HG03066 (cell line): ENCODE measurements at regions not wholly inside any gene's neighbourhood (a gene's known extent, or its start where the extent isn't known, plus 50 kb on each side); places are given as distances from the start of the nearest gene placed in this dataset.

ENCODE experiments used
- ATAC-seq: cut with Tn5 transposase; IDR thresholded peaks from one replicate; pipeline ENCODE4 v1.9.1; 2021; ENCODE audit warnings: low read depth; ENCODE audit not compliant: unreplicated experiment

GRCh38 chr2:128867936-128868636 lies 549.4 kb upstream of the HS6ST1 start:
- no peak for ATAC-seq

- ATAC-seq = no peak
Observed at GRCh38 chr2:128868686-128869551, 550.3 kb upstream of the HS6ST1 start.

GRCh38 chr2:128874608-128875007 lies 555.9 kb upstream of the HS6ST1 start:
- ATAC-seq = no peak

GRCh38 chr2:128876986-128877983 lies 558.6 kb upstream of the HS6ST1 start:
- no peak for ATAC-seq

- ATAC-seq = no peak
Observed at GRCh38 chr2:128879161-128879560, 560.5 kb upstream of the HS6ST1 start.

- ATAC-seq = no peak
Observed at GRCh38 chr2:128894896-128895295, 576.2 kb upstream of the HS6ST1 start.

- no peak for ATAC-seq
Observed at GRCh38 chr2:128901572-128902391, 583.1 kb upstream of the HS6ST1 start.

GRCh38 chr2:128903637-128904036 lies 585.0 kb upstream of the HS6ST1 start:
- no peak for ATAC-seq

GRCh38 chr2:128911276-128911675 lies 592.6 kb upstream of the HS6ST1 start:
- no peak for ATAC-seq

- no peak for ATAC-seq
Observed at GRCh38 chr2:128914320-128914719, 595.7 kb upstream of the HS6ST1 start.

GRCh38 chr2:128921751-128922150 lies 603.1 kb upstream of the HS6ST1 start:
- no peak for ATAC-seq

- no peak for ATAC-seq
Observed at GRCh38 chr2:128922154-128922553, 603.5 kb upstream of the HS6ST1 start.

- ATAC-seq = no peak
Observed at GRCh38 chr2:128925631-128926030, 607.0 kb upstream of the HS6ST1 start.

GRCh38 chr2:128930101-128930500 lies 611.4 kb upstream of the HS6ST1 start:
- ATAC-seq = no peak

GRCh38 chr2:128940378-128940777 lies 621.7 kb upstream of the HS6ST1 start:
- no peak for ATAC-seq

- ATAC-seq = no peak
Observed at GRCh38 chr2:128941751-128942150, 623.1 kb upstream of the HS6ST1 start.

GRCh38 chr2:128949360-128949759 lies 630.7 kb upstream of the HS6ST1 start:
- ATAC-seq = no peak

- ATAC-seq = no peak
Observed at GRCh38 chr2:128950758-128951157, 632.1 kb upstream of the HS6ST1 start.

GRCh38 chr2:128958241-128958640 lies 639.6 kb upstream of the HS6ST1 start:
- ATAC-seq = no peak

GRCh38 chr2:128967646-128968045 lies 649.0 kb upstream of the HS6ST1 start:
- no peak for ATAC-seq
